ENCODE measurements at regions not wholly inside any gene's neighbourhood (a gene's known extent, or its start where the extent isn't known, plus 50 kb on each side); places are given as distances from the start of the nearest gene placed in this dataset.

DNA sequence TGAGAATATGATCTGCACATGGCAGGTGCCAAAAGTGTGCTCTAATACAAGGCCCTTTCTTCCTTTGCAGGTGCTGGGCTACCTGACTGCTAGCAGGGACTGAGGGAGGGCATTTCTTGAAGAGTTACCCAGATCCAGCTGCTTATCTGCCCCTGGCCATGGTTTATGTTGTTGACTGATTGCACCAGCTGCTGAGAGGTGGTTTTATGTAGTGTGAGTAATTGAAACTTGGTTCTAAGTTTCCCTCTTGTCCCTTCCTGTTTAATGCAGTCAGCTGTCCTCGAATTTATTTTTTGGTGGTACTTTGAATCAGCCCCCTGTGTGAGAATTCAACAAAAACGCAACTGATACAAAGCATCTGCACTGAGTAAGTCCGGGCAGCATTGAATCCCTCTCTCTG lies 288.3 kb upstream of the C2CD4B start:
- H3K4me3 ChIP-seq (ENCODE audit: low read depth, low read length), result no peak overlapping the region
- DNase-seq (ENCODE audit: low read depth), result peak; percentile 6
- TF ChIP-seq, protein P1, sequence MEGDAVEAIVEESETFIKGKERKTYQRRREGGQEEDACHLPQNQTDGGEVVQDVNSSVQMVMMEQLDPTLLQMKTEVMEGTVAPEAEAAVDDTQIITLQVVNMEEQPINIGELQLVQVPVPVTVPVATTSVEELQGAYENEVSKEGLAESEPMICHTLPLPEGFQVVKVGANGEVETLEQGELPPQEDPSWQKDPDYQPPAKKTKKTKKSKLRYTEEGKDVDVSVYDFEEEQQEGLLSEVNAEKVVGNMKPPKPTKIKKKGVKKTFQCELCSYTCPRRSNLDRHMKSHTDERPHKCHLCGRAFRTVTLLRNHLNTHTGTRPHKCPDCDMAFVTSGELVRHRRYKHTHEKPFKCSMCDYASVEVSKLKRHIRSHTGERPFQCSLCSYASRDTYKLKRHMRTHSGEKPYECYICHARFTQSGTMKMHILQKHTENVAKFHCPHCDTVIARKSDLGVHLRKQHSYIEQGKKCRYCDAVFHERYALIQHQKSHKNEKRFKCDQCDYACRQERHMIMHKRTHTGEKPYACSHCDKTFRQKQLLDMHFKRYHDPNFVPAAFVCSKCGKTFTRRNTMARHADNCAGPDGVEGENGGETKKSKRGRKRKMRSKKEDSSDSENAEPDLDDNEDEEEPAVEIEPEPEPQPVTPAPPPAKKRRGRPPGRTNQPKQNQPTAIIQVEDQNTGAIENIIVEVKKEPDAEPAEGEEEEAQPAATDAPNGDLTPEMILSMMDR (IDR thresholded peaks at IDR 0.05; ENCODE audit: insufficient read depth, low read depth, low read length, missing control alignments), result no peak

GRCh38 chr15:62453981-62454380 lies 288.9 kb upstream of the C2CD4B start:
- TF ChIP-seq, protein P1 (IDR thresholded peaks at IDR 0.05; ENCODE audit: insufficient read depth, low read depth, low read length, missing control alignments), result no peak
- no peak overlapping the region for H3K4me3 ChIP-seq (ENCODE audit: low read depth, low read length)
- no peak for DNase-seq (ENCODE audit: low read depth)

- no peak overlapping the region for H3K4me3 ChIP-seq (ENCODE audit: low read depth, low read length)
- no peak for DNase-seq (ENCODE audit: low read depth)
- TF ChIP-seq, protein P1 (IDR thresholded peaks at IDR 0.05; ENCODE audit: insufficient read depth, low read depth, low read length, missing control alignments), result no peak
Observed at GRCh38 chr15:62454567-62455172, 289.6 kb upstream of the C2CD4B start.

DNA sequence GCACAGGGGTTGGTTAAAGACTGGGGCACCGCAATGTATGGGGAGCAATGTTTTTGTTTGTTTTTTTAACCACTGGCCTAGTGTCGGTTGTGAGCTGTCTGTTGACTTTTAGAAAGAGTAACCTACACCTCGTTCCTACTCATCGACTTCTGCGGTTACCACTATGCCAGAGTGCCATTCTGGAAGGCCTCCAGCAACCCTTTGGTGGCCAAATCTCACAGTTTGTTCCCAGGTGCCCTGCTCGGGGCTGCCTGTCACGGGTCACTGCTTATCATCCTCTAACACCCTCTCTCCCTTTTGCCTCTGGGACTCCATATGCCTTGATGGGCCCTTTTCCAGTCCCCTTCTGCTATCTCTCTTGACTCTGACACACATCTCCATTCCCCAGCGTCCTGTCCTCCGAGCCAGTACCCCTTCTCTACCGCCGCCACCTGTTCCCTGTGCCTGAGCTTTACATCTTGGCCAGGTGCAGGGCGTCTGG lies 290.4 kb upstream of the C2CD4B start:
- no peak overlapping the region for H3K4me3 ChIP-seq (ENCODE audit: low read depth, low read length)
- TF ChIP-seq, protein P1 (IDR thresholded peaks at IDR 0.05; ENCODE audit: insufficient read depth, low read depth, low read length, missing control alignments), result no peak
- no peak for DNase-seq (ENCODE audit: low read depth)

- TF ChIP-seq, protein P1 (IDR thresholded peaks at IDR 0.05; ENCODE audit: insufficient read depth, low read depth, low read length, missing control alignments), result no peak
- no peak for DNase-seq (ENCODE audit: low read depth)
- no peak overlapping the region for H3K4me3 ChIP-seq (ENCODE audit: low read depth, low read length)
Observed at GRCh38 chr15:62456011-62456920, 291.2 kb upstream of the C2CD4B start.

- no peak for DNase-seq (ENCODE audit: low read depth)
- TF ChIP-seq, protein P1 (IDR thresholded peaks at IDR 0.05; ENCODE audit: insufficient read depth, low read depth, low read length, missing control alignments), result no peak
- no peak overlapping the region for H3K4me3 ChIP-seq (ENCODE audit: low read depth, low read length)
Observed at GRCh38 chr15:62457100-62457499, 292.0 kb upstream of the C2CD4B start.
